Sigmoid colon (tissue), 4 donors: ENCODE measurements at regions not wholly inside any gene's neighbourhood (a gene's known extent, or its start where the extent isn't known, plus 50 kb on each side); places are given as distances from the start of the nearest gene placed in this dataset.

Experiments used
- EP300 ChIP-seq, 4 donors: sonication (generic); formaldehyde crosslinking; IDR thresholded peaks; one replicate each; pipeline ENCODE4 v1.6.1; 2017; ENCODE audit warnings: antibody characterized with exemption in 4 of 4
- POLR2AphosphoS5 ChIP-seq, 4 donors: sonication (generic); formaldehyde crosslinking; IDR thresholded peaks; one replicate each; pipeline ENCODE4 v1.6.1; 2017; ENCODE audit warnings: antibody characterized with exemption in 4 of 4
- TF ChIP-seq, protein P1 (sequence below), 4 experiments: fragments of 450-650 bp in 3 of 4; fragments of 200-600 bp in 1 of 4; IDR thresholded peaks; one replicate each; pipeline ENCODE4 v1.5.1; 2016 to 2019; ENCODE audit warnings: antibody characterized with exemption in 4 of 4, mild to moderate bottlenecking in 3 of 4, moderate library complexity in 2 of 4

DNA sequence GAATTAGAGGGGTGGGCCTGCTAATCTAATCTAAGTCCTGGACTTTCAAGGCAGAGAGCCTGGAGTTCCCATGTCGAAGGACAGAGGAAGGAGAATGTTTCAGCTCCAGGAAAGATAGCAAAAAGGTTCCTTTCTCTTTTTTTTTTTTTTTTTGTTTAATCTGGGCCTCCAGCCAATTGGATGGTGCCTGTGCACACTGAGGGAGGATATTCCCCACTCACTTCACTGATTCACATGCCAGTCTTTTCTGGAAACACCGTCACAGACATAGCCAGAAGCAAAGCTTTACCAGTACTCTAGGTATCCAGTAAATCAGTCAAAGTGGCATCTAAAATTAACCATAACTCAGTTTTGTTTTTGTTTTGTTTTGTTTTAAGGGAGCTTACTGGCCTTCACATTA, 721.1 kb downstream of the TENT5A start:
- TF ChIP-seq, protein P1, sequence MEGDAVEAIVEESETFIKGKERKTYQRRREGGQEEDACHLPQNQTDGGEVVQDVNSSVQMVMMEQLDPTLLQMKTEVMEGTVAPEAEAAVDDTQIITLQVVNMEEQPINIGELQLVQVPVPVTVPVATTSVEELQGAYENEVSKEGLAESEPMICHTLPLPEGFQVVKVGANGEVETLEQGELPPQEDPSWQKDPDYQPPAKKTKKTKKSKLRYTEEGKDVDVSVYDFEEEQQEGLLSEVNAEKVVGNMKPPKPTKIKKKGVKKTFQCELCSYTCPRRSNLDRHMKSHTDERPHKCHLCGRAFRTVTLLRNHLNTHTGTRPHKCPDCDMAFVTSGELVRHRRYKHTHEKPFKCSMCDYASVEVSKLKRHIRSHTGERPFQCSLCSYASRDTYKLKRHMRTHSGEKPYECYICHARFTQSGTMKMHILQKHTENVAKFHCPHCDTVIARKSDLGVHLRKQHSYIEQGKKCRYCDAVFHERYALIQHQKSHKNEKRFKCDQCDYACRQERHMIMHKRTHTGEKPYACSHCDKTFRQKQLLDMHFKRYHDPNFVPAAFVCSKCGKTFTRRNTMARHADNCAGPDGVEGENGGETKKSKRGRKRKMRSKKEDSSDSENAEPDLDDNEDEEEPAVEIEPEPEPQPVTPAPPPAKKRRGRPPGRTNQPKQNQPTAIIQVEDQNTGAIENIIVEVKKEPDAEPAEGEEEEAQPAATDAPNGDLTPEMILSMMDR (IDR thresholded peaks at IDR 0.05): no peak
- TF ChIP-seq EP300 (IDR thresholded peaks at IDR 0.05) (no peak), POLR2AphosphoS5 (IDR thresholded peaks at IDR 0.05) (no peak)
